ENCODE measurements at regions not wholly inside any gene's neighbourhood (a gene's known extent, or its start where the extent isn't known, plus 50 kb on each side); places are given as distances from the start of the nearest gene placed in this dataset.

DNA sequence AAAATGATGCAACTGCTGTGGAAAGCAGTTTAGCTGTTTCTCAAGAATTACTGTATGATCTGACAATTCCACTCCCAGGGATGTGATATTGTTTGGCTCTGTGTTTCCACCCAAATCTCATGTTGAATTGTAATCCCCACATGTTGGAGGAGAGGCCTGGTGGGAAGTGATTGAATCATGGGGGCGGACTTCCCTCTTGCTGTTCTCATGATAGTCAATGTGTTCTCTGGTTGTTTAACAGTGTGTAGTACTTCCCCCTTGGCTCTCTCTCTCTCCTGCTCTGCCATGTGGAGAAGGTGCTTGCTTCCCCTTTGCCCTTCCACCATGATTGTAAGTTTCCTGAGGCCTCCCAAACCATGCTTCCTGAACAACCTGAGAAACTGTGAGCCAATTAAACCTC, 93.4 kb upstream of the CPM start:
- TF ChIP-seq, protein P1, sequence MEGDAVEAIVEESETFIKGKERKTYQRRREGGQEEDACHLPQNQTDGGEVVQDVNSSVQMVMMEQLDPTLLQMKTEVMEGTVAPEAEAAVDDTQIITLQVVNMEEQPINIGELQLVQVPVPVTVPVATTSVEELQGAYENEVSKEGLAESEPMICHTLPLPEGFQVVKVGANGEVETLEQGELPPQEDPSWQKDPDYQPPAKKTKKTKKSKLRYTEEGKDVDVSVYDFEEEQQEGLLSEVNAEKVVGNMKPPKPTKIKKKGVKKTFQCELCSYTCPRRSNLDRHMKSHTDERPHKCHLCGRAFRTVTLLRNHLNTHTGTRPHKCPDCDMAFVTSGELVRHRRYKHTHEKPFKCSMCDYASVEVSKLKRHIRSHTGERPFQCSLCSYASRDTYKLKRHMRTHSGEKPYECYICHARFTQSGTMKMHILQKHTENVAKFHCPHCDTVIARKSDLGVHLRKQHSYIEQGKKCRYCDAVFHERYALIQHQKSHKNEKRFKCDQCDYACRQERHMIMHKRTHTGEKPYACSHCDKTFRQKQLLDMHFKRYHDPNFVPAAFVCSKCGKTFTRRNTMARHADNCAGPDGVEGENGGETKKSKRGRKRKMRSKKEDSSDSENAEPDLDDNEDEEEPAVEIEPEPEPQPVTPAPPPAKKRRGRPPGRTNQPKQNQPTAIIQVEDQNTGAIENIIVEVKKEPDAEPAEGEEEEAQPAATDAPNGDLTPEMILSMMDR (IDR thresholded peaks at IDR 0.05): no peak
- TF ChIP-seq POLR2A (IDR thresholded peaks at IDR 0.05): no peak
- TF ChIP-seq EP300 (IDR thresholded peaks at IDR 0.05): no peak

All from ovary (tissue), 3 donors.